Stimulated activated naive CD4-positive, alpha-beta T cell treated with Interleukin-2 at 50 U/mL for 16 hours (primary cell): ENCODE measurements at regions not wholly inside any gene's neighbourhood (a gene's known extent, or its start where the extent isn't known, plus 50 kb on each side); places are given as distances from the start of the nearest gene placed in this dataset.
"Not testable (repeated sequence)": the region's sequence is repeated elsewhere in the genome, so short reads cannot be mapped to it uniquely, and the experiment has no call there.

Source experiments
- DNase-seq: peaks from one replicate; lab custom pipeline; 2025; lab: John Stamatoyannopoulos, UW

DNA sequence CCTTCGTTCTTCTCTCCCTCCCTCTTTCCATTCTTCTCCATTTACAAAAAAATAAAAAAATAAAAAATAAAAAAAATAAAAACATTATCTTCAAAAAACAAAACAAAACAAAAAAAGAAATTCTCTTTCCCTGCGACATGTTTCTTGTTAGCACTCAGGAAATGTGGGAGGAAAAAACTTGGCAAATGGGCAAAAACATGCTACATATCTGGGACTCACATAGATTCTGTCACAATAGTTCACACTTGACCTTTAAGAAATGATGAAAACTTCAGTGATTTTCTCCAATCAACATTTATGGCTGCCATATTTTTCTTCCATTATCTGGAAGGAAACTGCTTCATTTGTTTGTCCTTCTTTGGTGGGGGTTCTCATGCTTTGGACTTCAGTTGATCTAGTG is 109.3 kb downstream of the PRKAB2 start:
- no peak for DNase-seq

DNA sequence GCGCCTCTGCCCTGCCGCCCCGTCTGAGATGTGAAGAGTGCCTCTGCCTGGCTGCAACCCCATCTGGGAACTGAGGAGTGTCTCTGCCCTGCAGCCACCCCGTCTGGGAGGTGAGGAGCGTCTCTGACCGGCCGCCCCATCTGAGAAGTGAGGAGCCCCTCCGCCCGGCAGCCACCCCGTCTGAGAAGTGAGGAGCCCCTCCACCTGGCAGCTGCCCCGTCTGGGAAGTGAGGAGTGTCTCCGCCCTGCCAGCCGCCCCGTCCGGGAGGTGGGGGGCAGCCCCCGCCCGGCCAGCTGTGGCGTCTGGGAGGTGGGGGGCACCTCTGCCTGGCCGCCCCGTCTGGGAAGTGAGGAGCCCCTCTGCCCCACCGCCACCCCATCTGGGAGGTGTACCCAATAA is 110.4 kb downstream of the PRKAB2 start:
- DNase-seq = not testable (repeated sequence)

DNA sequence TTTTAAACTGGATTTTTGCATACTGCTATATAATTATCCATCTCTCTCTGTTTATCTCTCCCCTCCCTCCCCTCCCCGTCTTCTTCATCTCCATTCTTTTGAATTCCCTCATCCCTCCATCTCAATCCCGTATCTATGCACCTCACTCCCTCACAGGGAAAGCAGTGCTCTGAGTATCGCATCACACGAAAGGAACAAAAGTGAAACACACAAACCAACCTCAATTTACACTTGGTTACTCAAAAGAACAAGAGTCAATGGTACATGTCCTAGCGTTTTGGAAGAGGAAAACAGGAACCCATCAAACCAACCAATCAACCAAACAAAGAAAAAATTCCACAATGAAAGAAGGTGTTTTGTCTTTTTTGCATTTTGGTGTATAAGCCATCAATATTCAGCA is 115.1 kb downstream of the NBPF12 start:
- no peak for DNase-seq

DNA sequence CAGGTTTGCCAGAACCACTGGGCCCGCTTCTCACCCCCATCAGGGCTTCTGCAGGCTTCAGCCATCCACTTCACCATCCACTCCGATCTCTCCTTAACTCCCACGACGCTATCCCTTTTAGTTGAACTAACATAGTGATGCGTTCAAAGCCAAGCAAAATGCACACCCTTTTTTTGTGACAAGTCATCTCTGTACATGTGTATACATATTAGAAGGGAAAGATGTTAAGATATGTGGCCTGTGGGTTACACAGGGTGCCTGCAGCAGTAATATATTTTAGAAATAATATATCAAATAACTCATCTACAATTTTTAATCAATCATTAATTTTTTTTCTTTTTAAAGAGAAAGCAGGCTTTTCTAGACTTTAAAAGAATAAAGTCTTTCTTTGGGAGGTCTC is 114.6 kb downstream of the NBPF12 start:
- DNase-seq = no peak

DNA sequence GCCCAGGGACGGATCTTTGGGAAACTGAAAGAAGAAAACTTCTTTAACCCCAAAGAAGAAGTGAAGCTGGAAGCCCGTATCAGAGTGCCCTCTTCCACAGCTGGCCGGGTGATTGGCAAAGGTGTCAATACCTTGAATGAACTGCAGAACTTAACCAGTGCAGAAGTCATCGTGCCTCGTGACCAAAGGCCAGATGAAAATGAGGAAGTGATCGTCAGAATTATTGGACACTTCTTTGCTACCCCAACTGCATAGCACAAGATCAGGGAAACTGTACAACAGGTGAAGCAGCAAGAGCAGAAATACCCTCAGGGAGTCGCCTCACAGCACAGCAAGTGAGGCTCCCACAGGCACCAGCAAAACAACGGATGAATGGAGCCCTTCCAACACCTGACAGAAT is 114.0 kb downstream of the NBPF12 start:
- no peak for DNase-seq

DNA sequence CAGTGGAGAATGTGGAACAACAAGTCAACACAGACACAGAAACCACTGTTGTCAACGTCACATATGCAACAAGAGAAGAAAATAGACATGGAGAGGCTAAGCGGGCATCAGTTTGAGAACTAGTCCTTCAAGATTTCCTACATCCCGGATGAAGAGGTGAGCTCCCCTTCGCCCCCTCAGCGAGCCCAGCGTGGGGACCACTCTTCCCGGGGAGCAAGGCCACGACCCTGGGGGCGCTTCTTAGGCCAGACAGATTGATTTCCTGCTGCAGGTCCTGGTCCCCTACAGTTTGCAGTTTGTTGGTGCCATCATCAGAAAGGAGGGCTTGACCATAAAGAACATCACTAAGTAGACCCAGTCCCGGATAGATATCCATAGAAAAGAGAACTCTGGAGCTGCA is 113.0 kb downstream of the NBPF12 start:
- DNase-seq = no peak

DNA sequence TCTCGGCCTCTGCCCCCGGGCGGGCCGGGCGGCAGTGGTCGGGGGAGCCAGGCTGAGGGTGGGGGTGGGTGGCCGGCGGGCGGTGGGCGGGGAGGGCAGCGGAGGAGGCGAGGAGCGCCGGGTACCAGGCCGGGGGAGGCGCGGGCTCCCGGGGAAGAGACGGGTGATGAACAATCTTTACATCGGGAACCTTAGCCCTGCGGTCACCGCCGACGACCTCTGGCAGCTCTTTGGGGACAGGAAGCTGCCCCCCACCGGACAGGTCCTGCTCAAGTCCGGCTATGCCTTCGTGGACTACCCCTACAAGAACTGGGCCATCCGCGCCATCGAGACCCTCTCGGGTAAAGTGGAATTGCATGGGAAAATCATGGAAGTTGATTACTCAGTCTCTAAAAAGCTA is 112.5 kb downstream of the NBPF12 start:
- DNase-seq = no peak

DNA sequence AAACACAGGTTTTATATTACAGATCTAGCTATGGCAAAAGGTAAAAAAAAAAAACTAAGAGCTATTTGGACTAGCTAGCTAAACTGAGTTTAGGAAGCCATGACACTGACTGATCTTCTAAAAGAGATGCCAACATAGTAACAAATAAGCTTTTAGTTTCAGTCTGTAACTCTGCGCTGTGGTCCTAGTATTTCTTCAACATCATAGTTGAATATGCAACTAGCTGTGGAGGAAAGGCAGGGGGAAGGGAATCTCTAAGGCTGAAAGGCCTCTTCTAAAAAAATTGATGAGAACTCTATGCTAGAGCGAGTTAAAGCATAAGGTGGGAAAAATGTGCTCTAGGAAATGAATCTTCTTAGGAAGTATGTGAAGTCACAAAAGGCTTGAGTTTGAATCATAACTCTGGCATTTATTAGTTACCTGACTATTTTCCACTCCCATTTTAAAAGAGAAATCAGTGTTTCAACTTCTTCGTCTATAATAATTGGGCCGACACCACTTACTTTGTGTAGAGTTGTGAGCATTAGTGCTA is 108.8 kb downstream of the NBPF12 start:
- not testable (repeated sequence) for DNase-seq

DNA sequence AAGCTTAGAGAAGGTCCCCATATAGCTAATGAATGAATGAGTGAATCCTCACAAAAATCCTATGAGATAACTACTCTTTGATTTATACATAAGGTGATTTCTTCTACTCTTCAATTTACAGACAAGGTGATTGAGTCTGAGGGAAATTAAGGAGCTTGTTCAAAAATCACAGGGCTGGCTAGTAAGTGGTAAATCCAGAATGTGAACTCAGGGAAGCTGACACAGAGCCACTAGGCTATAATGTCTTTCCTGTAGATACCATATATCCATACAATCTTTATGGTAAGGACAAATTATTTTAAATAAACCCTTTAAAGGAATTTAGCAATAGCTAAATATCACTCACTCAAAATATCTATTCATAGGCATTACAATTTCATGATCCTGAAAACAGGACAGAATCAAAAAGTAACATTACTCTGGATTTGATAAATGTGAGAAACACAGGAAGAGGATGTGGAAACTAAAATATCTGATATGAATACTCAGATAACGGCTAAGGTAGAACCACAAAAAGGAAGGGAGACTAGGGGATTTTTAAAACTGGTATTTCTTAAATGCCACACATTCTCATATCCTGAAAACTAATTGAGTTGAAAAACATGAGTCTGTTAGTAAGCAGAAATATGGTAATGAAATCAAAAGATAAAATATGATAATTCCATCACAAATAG is 108.2 kb downstream of the NBPF12 start:
- DNase-seq = no peak
